D721Med (cell line): ENCODE measurements at regions not wholly inside any gene's neighbourhood (a gene's known extent, or its start where the extent isn't known, plus 50 kb on each side); places are given as distances from the start of the nearest gene placed in this dataset.

Source experiments
- DNase-seq: peaks from one replicate; pipeline ENCODE4 v3.0.0; 2011; ENCODE audit warnings: low spot score; ENCODE audit not compliant: insufficient read length
- FAIRE-seq: peaks from 2 replicates; lab custom pipeline; 2011; peaks lifted over from hg19 to GRCh38; lab: Jason Lieb, UNC
- CTCF ChIP-seq: IDR thresholded peaks from 2 replicates; pipeline ENCODE4 v1.5.1; 2012; ENCODE audit warnings: mild to moderate bottlenecking, control low read depth; ENCODE audit not compliant: insufficient read depth; ENCODE audit errors: missing control alignments

- DNase-seq (no peak), FAIRE-seq (no peak)
These were observed 244.1 kb upstream of the AKR1E2 start for GRCh38 chr10:4581929-4582328.

GRCh38 chr10:4579844-4580243 is 246.2 kb upstream of the AKR1E2 start:
- no peak for DNase-seq
- no peak for TF ChIP-seq CTCF
- no peak for FAIRE-seq

More at GRCh38 chr10:4581929-4582328, 244.1 kb upstream of the AKR1E2 start:
- TF ChIP-seq CTCF, result no peak

- no peak for TF ChIP-seq CTCF
- FAIRE-seq (no peak), DNase-seq (no peak)
These were observed 249.8 kb upstream of the AKR1E2 start for GRCh38 chr10:4576206-4576605.

GRCh38 chr10:4569151-4569550 is 256.9 kb upstream of the AKR1E2 start:
- TF ChIP-seq CTCF, result no peak
- DNase-seq, result no peak
- no peak for FAIRE-seq

- no peak for DNase-seq
- no peak for FAIRE-seq
- TF ChIP-seq CTCF, result no peak
These were observed 257.3 kb upstream of the AKR1E2 start for GRCh38 chr10:4568731-4569130.

GRCh38 chr10:4568086-4568485 is 257.9 kb upstream of the AKR1E2 start:
- no peak for DNase-seq
- FAIRE-seq, result no peak

GRCh38 chr10:4567637-4568036 is 258.4 kb upstream of the AKR1E2 start:
- FAIRE-seq (no peak), DNase-seq (no peak)
- no peak for TF ChIP-seq CTCF

More at GRCh38 chr10:4568086-4568485, 257.9 kb upstream of the AKR1E2 start:
- no peak for TF ChIP-seq CTCF
